HG02642 (cell line): ENCODE measurements at regions not wholly inside any gene's neighbourhood (a gene's known extent, or its start where the extent isn't known, plus 50 kb on each side); places are given as distances from the start of the nearest gene placed in this dataset.

Experiments used
- ATAC-seq: cut with Tn5 transposase; IDR thresholded peaks from one replicate; pipeline ENCODE4 v1.9.1; 2021; ENCODE audit warnings: mild to moderate bottlenecking; ENCODE audit not compliant: unreplicated experiment, poor library complexity

DNA sequence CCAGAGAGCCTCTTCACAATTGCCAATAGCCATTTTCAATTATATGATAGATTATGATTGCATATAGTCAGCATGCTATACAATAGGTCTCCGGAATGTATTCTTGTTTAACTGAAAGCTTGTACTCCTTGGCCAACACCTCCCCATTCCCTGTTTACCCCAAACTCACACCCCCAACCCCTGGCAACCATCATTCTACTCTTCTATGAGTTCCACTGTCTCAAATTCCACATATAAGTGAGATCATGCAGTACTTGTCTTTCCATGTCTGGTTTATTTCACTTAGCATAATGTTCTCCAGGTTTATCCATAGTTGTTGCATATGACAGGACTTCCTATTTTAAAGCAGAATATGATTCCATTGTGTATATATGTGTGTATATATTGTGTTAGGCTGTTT lies 110.7 kb upstream of the STC2 start:
- ATAC-seq, result no peak

- no peak for ATAC-seq
Observed at GRCh38 chr5:173435447-173435846, 107.2 kb upstream of the STC2 start.

- no peak for ATAC-seq
Observed at GRCh38 chr5:173434270-173434669, 106.1 kb upstream of the STC2 start.

GRCh38 chr5:173430394-173430793 lies 102.2 kb upstream of the STC2 start:
- ATAC-seq, result no peak

GRCh38 chr5:173429489-173430150 lies 101.4 kb upstream of the STC2 start:
- no peak for ATAC-seq

- ATAC-seq, result no peak
Observed at GRCh38 chr5:173423452-173424117, 95.4 kb upstream of the STC2 start.

GRCh38 chr5:173420108-173420507 lies 91.9 kb upstream of the STC2 start:
- ATAC-seq, result no peak

DNA sequence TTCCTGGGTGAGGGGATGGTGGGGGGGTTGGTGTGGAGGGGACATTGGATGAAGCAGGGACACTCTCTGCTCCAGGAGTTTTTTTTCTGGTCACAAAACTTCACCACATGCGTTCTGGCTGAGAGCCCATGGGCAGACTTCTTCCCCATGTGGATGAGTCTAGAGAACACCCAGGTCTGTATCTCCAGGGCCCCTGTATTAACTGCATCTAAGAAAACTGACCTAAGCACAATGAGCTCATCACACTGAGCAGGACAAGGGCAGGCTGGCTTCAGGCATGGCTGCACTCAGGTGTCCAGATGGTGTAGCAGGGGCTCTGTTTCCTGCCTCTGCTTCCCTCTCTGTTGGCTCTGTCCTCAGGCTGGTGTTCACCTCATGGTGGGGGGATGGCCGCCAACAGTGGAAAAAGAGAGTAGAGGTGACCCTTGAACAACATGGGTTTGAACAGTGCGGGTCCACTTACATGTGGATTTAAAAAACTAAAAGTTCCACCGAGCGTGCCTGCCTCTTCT lies 85.3 kb upstream of the STC2 start:
- no peak for ATAC-seq

- ATAC-seq, result no peak
Observed at GRCh38 chr5:173412566-173412965, 84.4 kb upstream of the STC2 start.

DNA sequence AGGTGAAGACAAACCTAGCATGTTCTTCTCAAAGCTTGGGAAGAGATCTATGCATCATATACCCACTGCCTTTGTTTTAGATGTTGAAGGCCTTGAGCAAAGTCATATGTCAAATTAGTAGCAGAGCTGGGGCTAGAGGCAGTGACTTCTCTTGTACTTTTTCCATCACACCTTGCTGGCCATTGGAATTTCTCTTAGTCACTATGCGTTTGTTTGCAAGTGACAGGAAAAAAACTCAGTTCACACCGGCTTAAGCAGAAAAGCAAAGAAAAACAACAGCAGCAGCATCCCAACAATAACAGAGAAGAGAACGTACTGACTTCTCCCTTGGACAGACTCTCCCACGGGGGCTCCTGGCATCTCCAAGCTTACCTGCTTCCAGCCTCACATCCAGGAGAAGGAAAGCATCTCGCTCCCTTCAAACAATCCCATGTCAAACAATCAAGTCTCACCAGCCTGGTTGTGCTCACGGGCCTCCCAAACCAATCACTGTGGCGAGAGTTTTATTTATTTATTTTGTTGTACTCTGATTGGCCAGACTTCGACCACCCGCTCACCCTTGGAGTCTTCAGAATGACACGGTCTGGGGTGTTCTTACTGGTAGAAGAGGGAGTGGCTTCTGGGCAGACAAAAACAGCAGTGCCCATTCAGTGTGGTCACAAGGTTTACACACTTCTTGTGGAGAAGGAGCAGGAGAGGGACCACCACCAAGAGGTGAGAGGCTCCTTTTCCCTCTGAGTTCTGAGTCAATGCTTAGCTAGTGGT lies 83.8 kb upstream of the STC2 start:
- no peak for ATAC-seq

DNA sequence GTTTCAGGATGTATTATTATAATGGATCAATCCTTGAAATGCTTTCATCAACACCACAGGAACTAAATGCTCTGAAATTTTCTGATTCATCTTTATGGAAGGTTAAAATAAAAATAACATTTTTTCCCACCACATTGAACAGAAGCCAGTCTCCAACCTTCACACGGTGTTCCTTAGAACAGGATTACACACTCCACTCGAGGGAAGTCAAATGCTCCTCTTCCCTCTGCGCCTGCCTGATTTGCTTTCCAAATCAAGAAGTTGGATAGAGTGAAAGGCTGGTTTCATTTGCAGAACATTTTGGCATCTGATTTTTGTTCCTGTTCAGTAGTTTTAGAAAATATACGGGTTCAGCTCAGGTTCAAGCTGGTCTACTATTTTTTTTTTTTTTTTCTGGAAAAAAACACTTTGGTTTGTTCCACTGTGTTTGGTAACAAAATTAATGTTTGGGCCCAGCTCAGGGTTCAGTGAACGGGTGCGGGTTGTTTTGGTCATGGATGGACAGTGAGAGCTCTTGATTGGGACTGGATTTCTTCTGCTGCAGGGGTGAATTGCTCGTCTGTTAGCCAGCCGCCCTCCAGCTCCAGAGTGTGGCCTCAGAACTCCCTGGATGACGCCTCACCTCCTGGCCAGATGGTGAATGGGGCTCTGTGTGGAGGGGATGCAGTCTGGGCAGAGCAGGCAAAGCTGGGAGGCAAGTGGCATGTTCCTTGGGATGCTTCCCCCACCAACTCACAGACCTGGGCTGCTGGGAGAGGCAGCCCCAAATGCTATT lies 82.4 kb upstream of the STC2 start:
- ATAC-seq, result no peak

DNA sequence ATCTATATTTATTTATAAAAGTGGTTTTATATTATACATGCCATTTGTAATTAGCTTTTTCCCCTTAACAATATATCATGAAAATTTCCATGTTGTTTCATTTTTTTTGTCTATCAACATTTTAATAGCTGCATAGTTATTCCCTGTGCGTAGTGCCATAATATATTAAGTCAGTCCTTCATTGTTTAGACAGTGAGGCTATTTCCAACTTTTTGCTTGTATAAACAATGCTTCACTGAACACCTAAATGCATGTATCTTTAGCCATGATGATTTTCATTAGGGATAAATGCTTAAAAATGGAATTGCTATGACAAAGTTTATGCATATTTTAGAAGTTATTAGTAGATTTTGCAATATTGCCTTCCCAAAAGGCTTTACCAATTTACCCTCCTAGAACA lies 80.7 kb upstream of the STC2 start:
- ATAC-seq, result no peak

GRCh38 chr5:173399851-173400250 lies 71.6 kb upstream of the STC2 start:
- no peak for ATAC-seq

DNA sequence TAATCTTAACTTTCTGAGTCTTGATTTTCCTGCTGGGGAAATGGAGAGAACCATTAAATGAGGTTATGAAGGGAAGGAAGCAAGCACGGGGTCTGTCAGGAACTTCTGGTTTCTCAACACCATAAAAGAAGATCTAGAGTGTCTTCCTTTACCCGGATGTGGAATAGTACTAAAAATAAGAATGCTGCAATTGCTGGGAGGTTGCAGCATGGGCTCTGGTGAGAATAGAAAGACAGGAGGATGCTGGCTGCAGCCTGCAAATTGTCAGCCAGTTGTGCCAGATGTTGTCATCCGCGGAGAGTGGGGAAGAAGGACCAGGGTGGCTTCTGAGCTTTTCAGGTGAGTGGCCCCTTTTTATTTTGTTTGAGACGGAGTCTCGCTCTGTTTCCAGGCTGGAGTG lies 69.3 kb upstream of the STC2 start:
- no peak for ATAC-seq

- no peak for ATAC-seq
Observed at GRCh38 chr5:173396311-173396993, 68.2 kb upstream of the STC2 start.

GRCh38 chr5:173395933-173396308 lies 67.7 kb upstream of the STC2 start:
- ATAC-seq, result no peak

GRCh38 chr5:173395257-173395932 lies 67.2 kb upstream of the STC2 start:
- ATAC-seq, result no peak

DNA sequence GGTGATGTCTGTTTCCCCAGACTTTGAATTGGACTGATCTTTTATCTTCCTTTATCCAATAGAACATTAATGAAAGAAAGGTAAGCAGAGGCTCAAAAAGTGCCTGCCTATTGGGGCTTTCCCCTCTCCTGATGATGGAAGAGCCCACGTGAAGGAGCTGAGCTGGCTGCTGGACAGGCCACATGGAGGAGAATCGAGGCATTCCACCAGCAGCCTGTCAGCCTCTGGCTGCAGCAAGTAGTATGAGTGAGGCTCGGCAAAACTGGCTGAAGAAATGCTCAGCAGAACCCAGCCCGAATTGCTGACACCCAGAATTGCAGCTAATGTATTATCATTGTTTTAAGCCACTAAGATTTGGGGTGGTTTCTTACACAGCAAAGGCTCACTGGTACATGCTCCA lies 66.5 kb upstream of the STC2 start:
- no peak for ATAC-seq

DNA sequence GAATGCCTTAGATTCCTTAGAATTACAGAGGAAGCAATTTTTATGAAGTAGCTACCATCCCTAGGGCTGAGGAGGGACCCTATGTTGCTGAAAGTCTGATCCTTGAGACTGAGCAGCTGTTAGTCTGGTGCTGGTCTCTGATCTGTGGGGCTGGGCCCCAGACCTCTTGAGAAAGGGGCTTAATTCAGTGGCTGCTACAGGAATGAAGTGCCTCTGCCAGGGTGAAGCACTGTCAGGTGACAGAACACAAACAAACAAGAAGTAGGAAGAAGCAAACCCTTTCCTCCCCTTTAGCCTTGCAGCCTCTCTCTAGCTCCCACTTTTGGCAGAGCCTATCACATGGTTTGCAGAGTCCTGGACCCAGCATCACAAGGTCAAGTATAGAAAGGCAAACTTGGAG lies 64.0 kb upstream of the STC2 start:
- ATAC-seq, result no peak

GRCh38 chr5:173391031-173391430 lies 62.8 kb upstream of the STC2 start:
- ATAC-seq, result no peak
